Activated CD4-positive, alpha-beta T cell treated with anti-CD3 and anti-CD28 coated beads, Interleukin-2, amount 10 ng/mL, durations not matched to agents 7 days and 5 days (primary cell): ENCODE measurements at regions not wholly inside any gene's neighbourhood (a gene's known extent, or its start where the extent isn't known, plus 50 kb on each side); places are given as distances from the start of the nearest gene placed in this dataset.
"Not testable (repeated sequence)": the region's sequence is repeated elsewhere in the genome, so short reads cannot be mapped to it uniquely, and the experiment has no call there.

ENCODE experiments used
- CTCF ChIA-PET: fragments of 350-600 bp; sonication (Branson Sonifier 250); formaldehyde crosslinking; loops from one replicate; lab custom pipeline; 2021; ENCODE audit warnings: antibody characterized with exemption; lab: Charles Lee
- POLR2A ChIA-PET: fragments of 350-600 bp; sonication (Branson Sonifier 250); formaldehyde crosslinking; loops from one replicate; lab custom pipeline; 2021; ENCODE audit warnings: antibody characterized with exemption; lab: Charles Lee
- DNase-seq: peaks from one replicate; pipeline ENCODE4 v3.0.0-alpha.2; 2020
- H3K27ac Mint-ChIP-seq: one replicate; pipeline ENCODE4 v1.8.0; 2021; ENCODE audit warnings: mild to moderate bottlenecking, moderate library complexity, mixed read lengths
- H3K27me3 Mint-ChIP-seq: one replicate; pipeline ENCODE4 v1.8.0; 2021; ENCODE audit warnings: mixed read lengths
- H3K36me3 Mint-ChIP-seq: one replicate; pipeline ENCODE4 v1.8.0; 2021; ENCODE audit warnings: low read depth, mixed read lengths
- H3K4me1 Mint-ChIP-seq: one replicate; pipeline ENCODE4 v1.8.0; 2021; ENCODE audit warnings: mixed read lengths
- H3K4me3 Mint-ChIP-seq: one replicate; pipeline ENCODE4 v1.8.0; 2021; ENCODE audit warnings: mild to moderate bottlenecking, moderate library complexity, mixed read lengths
- H3K9me3 Mint-ChIP-seq: one replicate; pipeline ENCODE4 v1.8.0; 2021; ENCODE audit warnings: mixed read lengths

DNA sequence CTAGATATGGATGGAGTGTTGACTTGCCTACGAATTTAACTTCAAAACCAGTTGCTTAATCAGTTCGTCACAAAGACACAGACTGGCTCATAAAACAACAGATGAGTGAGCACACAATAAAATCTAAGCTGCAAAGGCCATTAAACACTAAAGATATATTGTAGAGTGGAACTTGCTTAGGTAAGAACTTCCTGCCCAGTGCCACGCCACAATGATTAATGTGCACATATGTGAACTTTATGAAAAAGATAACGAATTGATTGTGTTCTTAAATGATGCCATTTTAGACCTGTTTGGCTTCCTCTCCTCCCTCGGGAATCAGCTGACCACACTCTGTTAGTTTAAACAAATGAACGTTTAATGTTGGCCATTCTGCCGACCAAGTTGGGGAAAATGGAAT is 2031.3 kb upstream of the CELF4 start:
- ChIA-PET CTCF (no interaction called here), POLR2A (no interaction called here)
- Mint-ChIP-seq H3K36me3 (no peaks in the 10 kb centered on the region), H3K4me1 (no peaks in the 10 kb centered on the region), H3K9me3 (no peaks in the 10 kb centered on the region), H3K4me3 (no peak overlapping the region), H3K27ac (no peak overlapping the region), H3K27me3 (no peaks in the 10 kb centered on the region)
- no peak for DNase-seq

DNA sequence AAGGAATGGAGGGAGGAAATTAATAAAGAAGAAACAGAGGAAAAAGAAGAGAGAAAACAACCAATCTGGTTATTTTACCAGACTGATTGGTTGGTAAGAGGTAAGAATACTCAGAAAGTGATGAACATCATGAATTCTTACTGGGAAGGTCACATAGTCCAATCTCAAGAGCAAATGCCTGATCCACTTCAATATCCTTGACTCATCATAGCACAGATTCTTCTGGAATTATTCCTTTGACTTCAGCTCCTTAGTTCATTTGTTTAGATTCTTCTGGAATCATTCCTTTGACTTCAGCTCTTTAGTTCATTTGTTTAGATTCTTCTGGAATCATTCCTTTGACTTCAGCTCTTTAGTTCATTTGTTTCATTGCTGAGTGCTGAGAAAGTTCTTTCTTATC is 2030.6 kb upstream of the CELF4 start:
- H3K9me3 Mint-ChIP-seq: no peaks in the 10 kb centered on the region
- H3K4me3 Mint-ChIP-seq: no peak overlapping the region
- no peaks in the 10 kb centered on the region for H3K27me3 Mint-ChIP-seq
- POLR2A ChIA-PET: no interaction called here
- no peak for DNase-seq
- no peaks in the 10 kb centered on the region for H3K4me1 Mint-ChIP-seq
- no peaks in the 10 kb centered on the region for H3K36me3 Mint-ChIP-seq
- CTCF ChIA-PET: no interaction called here
- no peak overlapping the region for H3K27ac Mint-ChIP-seq

DNA sequence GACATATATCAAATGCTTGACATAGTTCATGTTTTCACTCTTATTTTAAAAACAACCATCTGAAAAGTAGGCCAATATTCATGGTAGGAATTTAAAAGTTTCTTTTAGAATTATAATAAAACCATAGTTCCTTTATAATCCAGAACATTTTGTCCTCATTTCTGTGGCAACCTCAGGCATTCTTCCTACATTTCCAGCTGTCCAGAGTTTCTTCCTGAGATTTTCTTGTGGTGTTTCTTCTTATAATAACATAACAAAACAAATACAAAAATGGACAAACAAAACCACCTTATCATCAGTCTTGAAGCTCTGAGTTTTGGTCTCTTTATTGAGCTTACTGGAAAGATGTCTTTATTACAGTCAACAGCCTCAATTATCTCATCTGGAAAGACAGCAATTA is 2028.6 kb upstream of the CELF4 start:
- no peak for DNase-seq
- Mint-ChIP-seq H3K27me3 (no peaks in the 10 kb centered on the region), H3K4me1 (no peaks in the 10 kb centered on the region), H3K9me3 (no peaks in the 10 kb centered on the region), H3K36me3 (no peaks in the 10 kb centered on the region), H3K27ac (no peak overlapping the region), H3K4me3 (no peak overlapping the region)
- CTCF ChIA-PET: no interaction called here
- POLR2A ChIA-PET: no interaction called here

DNA sequence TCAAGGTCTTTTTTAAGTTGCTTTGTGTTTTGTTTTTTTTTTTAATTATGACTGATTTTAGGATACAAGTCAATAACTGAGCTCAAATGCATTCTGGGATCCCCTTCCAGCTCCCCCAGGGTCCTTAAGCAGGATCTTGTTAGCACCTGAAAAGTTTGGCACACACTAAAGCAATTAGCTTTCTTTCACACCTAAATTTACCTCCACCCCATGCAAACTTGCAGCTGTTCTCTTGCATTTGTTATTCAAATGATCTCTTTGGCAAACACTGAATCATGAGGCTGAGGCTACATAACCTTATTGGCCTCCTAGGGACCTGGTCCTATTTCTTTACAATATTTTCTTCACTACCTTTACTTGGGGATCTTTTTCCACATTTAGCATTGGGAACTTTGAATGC is 2026.1 kb upstream of the CELF4 start:
- no peak overlapping the region for H3K4me3 Mint-ChIP-seq
- DNase-seq: no peak
- no peaks in the 10 kb centered on the region for H3K36me3 Mint-ChIP-seq
- H3K4me1 Mint-ChIP-seq: no peaks in the 10 kb centered on the region
- ChIA-PET CTCF (no interaction called here), POLR2A (no interaction called here)
- no peaks in the 10 kb centered on the region for H3K27me3 Mint-ChIP-seq
- H3K27ac Mint-ChIP-seq: no peak overlapping the region
- no peaks in the 10 kb centered on the region for H3K9me3 Mint-ChIP-seq

DNA sequence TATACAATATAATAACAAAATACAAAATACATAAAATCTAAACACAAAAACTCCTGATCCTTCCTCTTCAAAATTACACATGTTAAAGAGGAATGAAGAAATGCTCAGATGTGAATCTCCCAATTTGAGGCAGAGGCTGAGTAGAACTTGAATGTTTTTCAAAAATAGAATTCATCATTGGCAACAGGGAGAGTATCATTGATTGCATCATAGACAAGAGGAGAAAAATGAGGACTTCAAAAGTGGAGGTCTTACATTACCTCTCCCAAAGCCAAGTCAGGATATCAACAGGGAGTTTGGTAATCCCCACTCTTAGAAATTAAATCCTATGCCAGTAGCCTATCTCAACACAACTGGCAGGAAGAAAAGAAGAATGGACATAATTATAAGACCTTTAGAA is 2023.9 kb upstream of the CELF4 start:
- H3K4me1 Mint-ChIP-seq: no peaks in the 10 kb centered on the region
- no peak overlapping the region for H3K27ac Mint-ChIP-seq
- ChIA-PET POLR2A (no interaction called here), CTCF (no interaction called here)
- no peaks in the 10 kb centered on the region for H3K9me3 Mint-ChIP-seq
- no peaks in the 10 kb centered on the region for H3K27me3 Mint-ChIP-seq
- DNase-seq: no peak
- H3K36me3 Mint-ChIP-seq: no peaks in the 10 kb centered on the region
- no peak overlapping the region for H3K4me3 Mint-ChIP-seq

DNA sequence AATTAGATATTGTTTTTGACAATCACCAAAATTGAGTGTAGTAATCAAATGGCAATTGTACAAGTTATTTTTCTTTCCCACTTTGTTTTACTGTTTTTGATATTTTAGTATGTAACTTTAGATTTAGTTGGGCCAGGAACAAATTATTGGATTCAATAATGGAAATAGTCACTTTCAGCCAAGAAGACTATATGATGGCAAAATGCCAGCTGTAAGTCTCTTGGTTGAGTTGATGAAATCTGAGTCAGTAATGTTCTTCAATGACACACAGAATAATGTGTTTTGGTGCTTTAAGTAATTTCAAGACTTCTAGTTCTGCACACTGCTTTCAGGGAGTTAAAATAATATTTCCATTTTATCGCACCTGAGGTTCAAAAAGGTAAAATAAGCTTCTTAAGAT is 2022.0 kb upstream of the CELF4 start:
- POLR2A ChIA-PET: no interaction called here
- no peaks in the 10 kb centered on the region for H3K36me3 Mint-ChIP-seq
- no peak for DNase-seq
- H3K27ac Mint-ChIP-seq: no peak overlapping the region
- CTCF ChIA-PET: no interaction called here
- no peak overlapping the region for H3K4me3 Mint-ChIP-seq
- no peaks in the 10 kb centered on the region for H3K27me3 Mint-ChIP-seq
- H3K4me1 Mint-ChIP-seq: no peaks in the 10 kb centered on the region
- H3K9me3 Mint-ChIP-seq: no peaks in the 10 kb centered on the region

DNA sequence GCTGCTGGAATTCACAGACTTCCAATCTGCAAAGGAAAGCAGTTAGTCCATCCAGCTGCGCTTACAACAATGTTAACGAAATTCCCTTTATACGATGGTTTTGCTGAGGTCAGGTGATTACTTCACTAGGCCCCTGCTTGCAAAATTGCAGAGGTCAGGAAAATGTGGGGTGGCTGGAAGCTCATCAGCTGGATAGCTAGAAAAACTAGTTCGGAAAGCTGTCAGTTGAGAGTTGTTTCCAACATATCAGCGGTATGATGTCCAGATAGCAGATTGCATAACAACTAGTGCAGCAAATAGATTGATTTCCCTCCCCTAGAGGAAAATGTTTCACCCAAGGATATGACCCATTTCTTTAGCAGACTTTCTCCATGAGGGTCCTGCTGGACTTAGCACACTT is 2021.1 kb upstream of the CELF4 start:
- ChIA-PET CTCF (no interaction called here), POLR2A (no interaction called here)
- Mint-ChIP-seq H3K4me3 (no peak overlapping the region), H3K9me3 (no peaks in the 10 kb centered on the region), H3K27me3 (no peaks in the 10 kb centered on the region), H3K27ac (no peak overlapping the region), H3K36me3 (no peaks in the 10 kb centered on the region), H3K4me1 (no peaks in the 10 kb centered on the region)
- DNase-seq: no peak

DNA sequence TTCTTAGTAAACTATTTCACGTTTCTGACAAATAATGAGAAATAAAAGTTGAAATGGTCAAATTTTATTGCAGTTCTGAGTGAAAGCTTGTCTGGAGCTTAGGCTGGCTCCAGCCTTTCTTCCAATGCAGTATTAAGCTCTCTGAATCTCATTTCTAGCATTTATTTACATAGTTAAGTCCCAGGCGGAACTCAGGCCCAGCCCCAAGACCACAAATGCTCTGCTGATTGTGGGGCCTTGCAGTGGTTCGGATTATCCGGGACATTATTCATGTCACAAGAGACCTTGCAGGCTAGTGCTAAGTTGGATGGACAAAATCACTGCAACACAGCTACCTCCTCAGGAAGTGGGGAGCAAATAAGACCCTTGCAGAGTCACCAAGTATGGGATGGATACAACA is 2009.3 kb upstream of the CELF4 start:
- Mint-ChIP-seq H3K9me3 (no peaks in the 10 kb centered on the region), H3K27ac (no peak overlapping the region), H3K36me3 (no peaks in the 10 kb centered on the region), H3K4me1 (no peaks in the 10 kb centered on the region), H3K4me3 (no peak overlapping the region), H3K27me3 (no peaks in the 10 kb centered on the region)
- no peak for DNase-seq
- ChIA-PET CTCF (no interaction called here), POLR2A (no interaction called here)

DNA sequence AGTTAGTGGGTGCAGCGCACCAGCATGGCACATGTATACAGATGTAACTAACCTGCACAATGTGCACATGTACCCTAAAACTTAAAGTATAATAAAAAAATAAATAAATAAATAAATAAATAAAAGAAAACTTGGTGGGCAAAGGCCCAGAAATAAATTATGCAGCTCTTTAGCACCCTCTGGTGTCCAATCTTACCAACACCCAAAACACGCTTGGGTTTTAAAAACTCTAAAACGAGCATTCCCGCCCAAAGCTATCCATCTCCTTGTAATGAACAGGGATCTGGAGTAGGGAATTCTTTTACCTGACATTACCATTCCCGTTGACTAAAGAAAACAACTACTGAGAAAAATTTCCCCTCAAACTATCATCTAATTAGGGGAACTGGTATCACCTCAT is 2005.9 kb upstream of the CELF4 start:
- no peak overlapping the region for H3K27ac Mint-ChIP-seq
- no peaks in the 10 kb centered on the region for H3K27me3 Mint-ChIP-seq
- H3K36me3 Mint-ChIP-seq: no peaks in the 10 kb centered on the region
- POLR2A ChIA-PET: no interaction called here
- CTCF ChIA-PET: no interaction called here
- no peak for DNase-seq
- H3K4me1 Mint-ChIP-seq: no peaks in the 10 kb centered on the region
- H3K4me3 Mint-ChIP-seq: no peak overlapping the region
- H3K9me3 Mint-ChIP-seq: no peaks in the 10 kb centered on the region

DNA sequence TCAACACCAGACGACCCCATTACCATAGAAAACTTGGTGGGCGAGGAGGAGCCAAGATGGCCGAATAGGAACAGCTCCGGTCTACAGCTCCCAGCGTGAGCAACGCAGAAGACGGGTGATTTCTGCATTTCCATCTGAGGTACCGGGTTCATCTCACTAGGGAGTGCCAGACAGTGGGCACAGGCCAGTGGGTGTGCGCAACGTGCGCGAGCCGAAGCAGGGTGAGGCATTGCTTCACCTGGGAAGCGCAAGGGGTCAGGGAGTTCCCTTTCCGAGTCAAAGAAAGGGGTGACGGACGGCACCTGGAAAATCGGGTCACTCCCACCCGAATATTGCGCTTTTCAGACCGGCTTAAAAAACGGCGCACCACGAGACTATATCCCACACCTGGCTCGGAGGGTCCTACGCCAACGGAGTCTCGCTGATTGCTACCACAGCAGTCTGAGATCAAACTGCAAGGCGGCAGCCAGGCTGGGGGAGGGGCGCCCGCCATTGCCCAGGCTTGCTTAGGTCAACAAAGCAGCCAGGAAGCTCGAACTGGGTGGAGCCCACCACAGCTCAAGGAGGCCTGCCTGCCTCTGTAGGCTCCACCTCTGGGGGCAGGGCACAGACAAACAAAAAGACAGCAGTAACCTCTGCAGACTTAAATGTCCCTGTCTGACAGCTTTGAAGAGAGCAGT is 2000.1 kb upstream of the CELF4 start:
- H3K4me1 Mint-ChIP-seq, H3K36me3 Mint-ChIP-seq, POLR2A ChIA-PET, CTCF ChIA-PET, H3K9me3 Mint-ChIP-seq, H3K27ac Mint-ChIP-seq, H3K27me3 Mint-ChIP-seq, H3K4me3 Mint-ChIP-seq, DNase-seq: not testable (repeated sequence)

DNA sequence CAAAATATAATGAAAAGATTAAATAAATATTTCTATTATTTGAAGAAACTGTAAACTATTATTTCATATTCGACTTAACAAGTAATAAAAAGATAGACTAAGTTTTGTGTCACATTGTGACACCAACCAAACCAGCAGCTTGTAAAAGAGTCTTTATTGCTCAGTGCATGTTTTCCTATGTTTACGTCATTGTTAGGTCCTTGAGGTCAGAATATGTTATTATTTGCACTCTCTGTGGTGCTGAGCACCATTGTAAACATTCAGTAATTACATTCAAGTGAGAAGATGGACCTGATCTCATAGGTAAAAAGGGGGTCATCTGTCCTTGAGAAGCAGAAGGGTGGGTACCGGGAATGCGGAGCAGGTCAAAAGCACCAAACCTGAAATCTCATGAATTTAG is 1999.1 kb upstream of the CELF4 start:
- ChIA-PET POLR2A (no interaction called here), CTCF (no interaction called here)
- Mint-ChIP-seq H3K4me1 (no peaks in the 10 kb centered on the region), H3K4me3 (no peak overlapping the region), H3K27me3 (no peaks in the 10 kb centered on the region), H3K36me3 (no peaks in the 10 kb centered on the region), H3K9me3 (peaks cover 9% of the 10 kb centered on the region), H3K27ac (no peak overlapping the region)
- no peak for DNase-seq

DNA sequence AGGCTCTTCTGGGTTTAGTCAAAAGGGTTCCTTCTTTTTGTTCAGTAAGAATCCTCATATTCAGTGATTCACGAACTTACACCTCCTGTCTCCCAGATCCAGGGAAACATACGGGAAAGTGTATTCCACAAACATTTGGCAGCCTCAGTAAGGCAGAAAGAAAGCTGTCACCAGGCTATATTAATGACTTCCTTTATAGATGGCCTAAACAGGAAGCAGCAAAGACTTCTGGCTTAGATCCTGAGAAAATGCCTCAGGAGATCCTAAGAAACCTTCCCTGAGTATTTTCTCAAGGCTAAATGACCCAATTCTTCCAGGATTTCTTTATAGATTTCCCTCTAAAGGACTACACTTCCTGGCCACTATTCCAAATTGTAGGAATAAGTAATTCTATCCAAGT is 1995.5 kb upstream of the CELF4 start:
- H3K4me1 Mint-ChIP-seq: no peaks in the 10 kb centered on the region
- CTCF ChIA-PET: no interaction called here
- POLR2A ChIA-PET: no interaction called here
- no peak overlapping the region for H3K4me3 Mint-ChIP-seq
- peaks cover 9% of the 10 kb centered on the region for H3K9me3 Mint-ChIP-seq
- H3K36me3 Mint-ChIP-seq: no peaks in the 10 kb centered on the region
- no peak overlapping the region for H3K27ac Mint-ChIP-seq
- DNase-seq: no peak
- no peaks in the 10 kb centered on the region for H3K27me3 Mint-ChIP-seq

DNA sequence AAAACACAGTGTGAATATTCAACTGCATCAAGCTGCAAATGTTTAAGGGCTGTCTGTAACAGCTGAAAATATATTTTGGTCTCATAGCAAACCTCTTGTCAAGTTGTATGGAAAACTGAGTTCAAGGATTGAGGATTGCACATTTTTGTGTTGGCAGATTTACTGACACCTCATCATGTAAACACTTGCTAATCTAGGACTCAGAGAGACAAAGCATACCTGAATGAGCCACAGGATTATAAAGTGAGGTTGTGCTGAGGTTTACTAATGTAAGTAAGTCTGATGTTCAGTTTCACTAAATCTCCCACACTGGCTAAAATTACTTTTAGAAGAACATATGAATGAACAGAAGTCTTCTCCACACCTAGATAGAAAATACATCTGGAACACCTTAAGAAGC is 1993.1 kb upstream of the CELF4 start:
- H3K4me1 Mint-ChIP-seq: no peaks in the 10 kb centered on the region

DNA sequence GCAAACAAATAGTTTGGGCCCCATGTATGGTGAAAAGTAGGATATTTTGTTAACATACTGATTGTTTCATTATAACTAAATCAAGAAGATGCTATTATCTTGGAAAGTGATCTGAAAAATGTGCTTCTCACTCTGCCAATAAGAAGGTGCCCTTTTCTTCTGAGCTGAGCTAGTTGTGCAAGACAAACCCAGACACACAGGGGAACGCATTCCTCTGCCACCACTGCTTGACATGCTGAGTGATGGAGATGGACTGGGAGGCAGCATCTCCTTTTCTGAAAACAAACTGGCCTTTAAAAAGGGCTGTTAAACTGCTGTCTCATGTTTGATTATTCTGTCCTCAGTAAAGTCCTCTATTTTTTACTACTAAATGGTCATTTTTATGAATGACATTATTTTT is 1989.9 kb upstream of the CELF4 start:
- no peak for DNase-seq
- no peaks in the 10 kb centered on the region for H3K27me3 Mint-ChIP-seq
- no peaks in the 10 kb centered on the region for H3K4me1 Mint-ChIP-seq
- POLR2A ChIA-PET: no interaction called here
- no peaks in the 10 kb centered on the region for H3K36me3 Mint-ChIP-seq
- H3K9me3 Mint-ChIP-seq: no peaks in the 10 kb centered on the region
- H3K27ac Mint-ChIP-seq: no peak overlapping the region
- no peak overlapping the region for H3K4me3 Mint-ChIP-seq
- CTCF ChIA-PET: no interaction called here

More for the DNA sequence above, 1993.1 kb upstream of the CELF4 start:
- no peak overlapping the region for H3K4me3 Mint-ChIP-seq
- H3K36me3 Mint-ChIP-seq: no peaks in the 10 kb centered on the region
- H3K27me3 Mint-ChIP-seq: no peaks in the 10 kb centered on the region
- ChIA-PET CTCF (no interaction called here), POLR2A (no interaction called here)
- H3K9me3 Mint-ChIP-seq: peaks cover 2% of the 10 kb centered on the region
- H3K27ac Mint-ChIP-seq: no peak overlapping the region
- no peak for DNase-seq
